ENCODE measurements at regions not wholly inside any gene's neighbourhood (a gene's known extent, or its start where the extent isn't known, plus 50 kb on each side); places are given as distances from the start of the nearest gene placed in this dataset.

- no peak for TF ChIP-seq CTCF (IDR thresholded peaks at IDR 0.05)
- no peak for TF ChIP-seq POLR2AphosphoS5 (IDR thresholded peaks at IDR 0.05)
- TF ChIP-seq POLR2A (IDR thresholded peaks at IDR 0.05): no peak
These were observed 83.6 kb upstream of the BLID start for GRCh38 chr11:122199661-122200060.
